ENCODE measurements at regions not wholly inside any gene's neighbourhood (a gene's known extent, or its start where the extent isn't known, plus 50 kb on each side); places are given as distances from the start of the nearest gene placed in this dataset.

GRCh38 chr6:42507195-42507594 lies 55.5 kb upstream of the TRERF1 start:
- no peak for TF ChIP-seq CTCF (IDR thresholded peaks at IDR 0.05)
- Mint-ChIP-seq H3K27me3 (ENCODE audit: low read depth in 3 of 3) (peaks cover under 1 to 3% (median 2%) of the 10 kb centered on the region in 3 donors), H3K4me1 (peaks cover 8% of the 10 kb centered on the region), H3K4me3 (no peak overlapping the region), H3K27ac (no peak overlapping the region), H3K9me3 (peaks cover 0 to 2% (median 0%) of the 10 kb centered on the region in 7 donors), H3K36me3 (no peaks in the 10 kb centered on the region)
- H3K27me3 ChIP-seq (ENCODE audit: control insufficient read depth in 2 of 2, insufficient read depth in 2 of 2, low read length in 2 of 2) = no peaks in the 10 kb centered on the region
- no peak overlapping the region for H3K27ac ChIP-seq (ENCODE audit: low read depth in 1 of 2, low read length in 2 of 2)
- intact Hi-C loops (cut with micrococcal nuclease) = no loop called here
- no peak overlapping the region for H3K4me3 ChIP-seq (replicated peaks in 1 of 3; ENCODE audit: low read depth in 2 of 3, low read length in 3 of 3)
- H4K20me1 ChIP-seq (ENCODE audit: insufficient read depth, low read length) = no peaks in the 10 kb centered on the region
- H3K4me1 ChIP-seq (ENCODE audit: control insufficient read depth in 1 of 2, insufficient read depth in 2 of 2, low read length in 2 of 2) = peaks cover 7% of the 10 kb centered on the region in 2 donors
- H3K9ac ChIP-seq (ENCODE audit: insufficient read depth, low read length, poor library complexity, severe bottlenecking) = no peak overlapping the region
- 0% methylated on average over 1 of the region's 2 CpGs for WGBS (ENCODE audit: insufficient coverage)
- H3K79me2 ChIP-seq (ENCODE audit: insufficient read depth, low read length) = no peaks in the 10 kb centered on the region
- H3K9me3 ChIP-seq (replicated peaks in 1 of 2; ENCODE audit: control insufficient read depth in 1 of 2, insufficient read depth in 1 of 2, low read length in 2 of 2) = no peaks in the 10 kb centered on the region
- H3K4me2 ChIP-seq (replicated peaks; ENCODE audit: extremely low read depth, low read length, poor library complexity, severe bottlenecking) = no peak overlapping the region
- no peak overlapping the region for H2AFZ ChIP-seq (ENCODE audit: insufficient read depth, low read depth, low read length, poor library complexity, severe bottlenecking)
- no peaks in the 10 kb centered on the region for H3K36me3 ChIP-seq (replicated peaks in 1 of 2; ENCODE audit: control insufficient read depth in 1 of 2, insufficient read depth in 2 of 2, low read length in 2 of 2)
- no peak for DNase-seq

GRCh38 chr6:42506070-42506469 lies 54.3 kb upstream of the TRERF1 start:
- Mint-ChIP-seq H3K9me3 (peaks cover 0 to 6% (median 0%) of the 10 kb centered on the region in 7 donors), H3K4me1 (peaks cover 7% of the 10 kb centered on the region), H3K27me3 (ENCODE audit: low read depth in 3 of 3) (peaks cover 3% of the 10 kb centered on the region in 3 donors), H3K36me3 (no peaks in the 10 kb centered on the region), H3K27ac (peak overlapping the region in 4 of 7 donors; percentile 66 to 83 (median 76)), H3K4me3 (no peak overlapping the region)
- Histone ChIP-seq H2AFZ (ENCODE audit: insufficient read depth, low read depth, low read length, poor library complexity, severe bottlenecking) (no peak overlapping the region), H3K4me1 (ENCODE audit: control insufficient read depth in 1 of 2, insufficient read depth in 2 of 2, low read length in 2 of 2) (peaks cover 4 to 7% of the 10 kb centered on the region in 2 donors), H3K4me2 (replicated peaks; ENCODE audit: extremely low read depth, low read length, poor library complexity, severe bottlenecking) (no peak overlapping the region), H3K4me3 (replicated peaks in 1 of 3; ENCODE audit: low read depth in 2 of 3, low read length in 3 of 3) (no peak overlapping the region), H3K9ac (ENCODE audit: insufficient read depth, low read length, poor library complexity, severe bottlenecking) (no peak overlapping the region), H3K27me3 (ENCODE audit: control insufficient read depth in 2 of 2, insufficient read depth in 2 of 2, low read length in 2 of 2) (no peaks in the 10 kb centered on the region), H4K20me1 (ENCODE audit: insufficient read depth, low read length) (no peaks in the 10 kb centered on the region), H3K27ac (ENCODE audit: low read depth in 1 of 2, low read length in 2 of 2) (no peak overlapping the region), H3K36me3 (replicated peaks in 1 of 2; ENCODE audit: control insufficient read depth in 1 of 2, insufficient read depth in 2 of 2, low read length in 2 of 2) (no peaks in the 10 kb centered on the region), H3K79me2 (ENCODE audit: insufficient read depth, low read length) (no peaks in the 10 kb centered on the region), H3K9me3 (replicated peaks in 1 of 2; ENCODE audit: control insufficient read depth in 1 of 2, insufficient read depth in 1 of 2, low read length in 2 of 2) (no peaks in the 10 kb centered on the region)
- TF ChIP-seq CTCF (IDR thresholded peaks at IDR 0.05) = no peak
- no peak for DNase-seq
- intact Hi-C loops (cut with micrococcal nuclease) = no loop called here
- 100% methylated on average over 2 of the region's 6 CpGs for WGBS (ENCODE audit: insufficient coverage)
